Suprapubic skin (tissue), 4 donors: ENCODE measurements at regions not wholly inside any gene's neighbourhood (a gene's known extent, or its start where the extent isn't known, plus 50 kb on each side); places are given as distances from the start of the nearest gene placed in this dataset.

Experiments
- CTCF ChIP-seq, 2 donors: fragments of 200-600 bp in 1 of 2; fragments of 450-650 bp in 1 of 2; sonication (generic) in 1 of 2; IDR thresholded peaks; one replicate each; pipeline ENCODE4 v1.5.1; 2016 to 2019; ENCODE audit warnings: antibody characterized with exemption in 2 of 2, mild to moderate bottlenecking in 1 of 2, moderate library complexity in 1 of 2
- POLR2A ChIP-seq, 2 donors: fragments of 450-650 bp; IDR thresholded peaks; one replicate each; pipeline ENCODE4 v1.6.1; 2017; ENCODE audit warnings: antibody characterized with exemption in 2 of 2, mild to moderate bottlenecking in 2 of 2, moderate library complexity in 2 of 2
- POLR2AphosphoS5 ChIP-seq, 3 donors: sonication (generic); formaldehyde crosslinking; IDR thresholded peaks; one replicate each; pipeline ENCODE4 v1.6.1; 2017; ENCODE audit warnings: antibody characterized with exemption in 3 of 3

DNA sequence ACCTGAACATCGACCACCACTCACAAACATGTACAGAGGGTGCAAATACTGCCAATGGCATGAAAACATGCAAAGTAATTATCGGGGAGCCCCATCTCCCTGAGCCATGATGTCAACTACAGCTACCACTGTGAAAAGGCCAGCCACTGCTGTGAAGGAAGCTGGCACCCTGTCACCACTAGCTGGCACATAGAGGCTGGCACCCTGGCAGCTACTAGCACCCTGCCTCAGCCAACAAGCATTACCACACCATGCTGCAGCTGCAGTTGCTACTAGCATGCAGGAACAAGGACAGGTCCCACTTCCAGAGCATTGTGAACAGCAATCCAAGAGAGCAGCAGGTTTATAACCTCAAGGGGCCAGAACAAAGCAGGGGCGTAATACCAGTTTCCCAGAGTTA lies 81.4 kb downstream of the PRR32 start:
- TF ChIP-seq POLR2AphosphoS5 (IDR thresholded peaks at IDR 0.05) (no peak), CTCF (IDR thresholded peaks at IDR 0.05) (no peak), POLR2A (IDR thresholded peaks at IDR 0.05) (no peak)
